ENCODE measurements at regions not wholly inside any gene's neighbourhood (a gene's known extent, or its start where the extent isn't known, plus 50 kb on each side); places are given as distances from the start of the nearest gene placed in this dataset.

- Histone ChIP-seq H3K4me3 (no peak overlapping the region), H3K4me1 (no peaks in the 10 kb centered on the region), H3K9me3 (no peaks in the 10 kb centered on the region), H3K27ac (no peak overlapping the region), H3K27me3 (no peaks in the 10 kb centered on the region), H3K36me3 (no peaks in the 10 kb centered on the region)
- 73% methylated on average over 4 of the region's 4 CpGs for whole genome bisulfite sequencing
- DNase-seq (ENCODE audit: low spot score in 2 of 2): no peak
- TF ChIP-seq EP300 (IDR thresholded peaks at IDR 0.05): no peak
- no peak for TF ChIP-seq POLR2A (IDR thresholded peaks at IDR 0.05)
- no peak for TF ChIP-seq POLR2AphosphoS5 (IDR thresholded peaks at IDR 0.05)
- TF ChIP-seq, protein P1, sequence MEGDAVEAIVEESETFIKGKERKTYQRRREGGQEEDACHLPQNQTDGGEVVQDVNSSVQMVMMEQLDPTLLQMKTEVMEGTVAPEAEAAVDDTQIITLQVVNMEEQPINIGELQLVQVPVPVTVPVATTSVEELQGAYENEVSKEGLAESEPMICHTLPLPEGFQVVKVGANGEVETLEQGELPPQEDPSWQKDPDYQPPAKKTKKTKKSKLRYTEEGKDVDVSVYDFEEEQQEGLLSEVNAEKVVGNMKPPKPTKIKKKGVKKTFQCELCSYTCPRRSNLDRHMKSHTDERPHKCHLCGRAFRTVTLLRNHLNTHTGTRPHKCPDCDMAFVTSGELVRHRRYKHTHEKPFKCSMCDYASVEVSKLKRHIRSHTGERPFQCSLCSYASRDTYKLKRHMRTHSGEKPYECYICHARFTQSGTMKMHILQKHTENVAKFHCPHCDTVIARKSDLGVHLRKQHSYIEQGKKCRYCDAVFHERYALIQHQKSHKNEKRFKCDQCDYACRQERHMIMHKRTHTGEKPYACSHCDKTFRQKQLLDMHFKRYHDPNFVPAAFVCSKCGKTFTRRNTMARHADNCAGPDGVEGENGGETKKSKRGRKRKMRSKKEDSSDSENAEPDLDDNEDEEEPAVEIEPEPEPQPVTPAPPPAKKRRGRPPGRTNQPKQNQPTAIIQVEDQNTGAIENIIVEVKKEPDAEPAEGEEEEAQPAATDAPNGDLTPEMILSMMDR (IDR thresholded peaks at IDR 0.05): no peak
Observed at GRCh38 chr2:17327649-17328048, 190.6 kb downstream of the RAD51AP2 start.

DNA sequence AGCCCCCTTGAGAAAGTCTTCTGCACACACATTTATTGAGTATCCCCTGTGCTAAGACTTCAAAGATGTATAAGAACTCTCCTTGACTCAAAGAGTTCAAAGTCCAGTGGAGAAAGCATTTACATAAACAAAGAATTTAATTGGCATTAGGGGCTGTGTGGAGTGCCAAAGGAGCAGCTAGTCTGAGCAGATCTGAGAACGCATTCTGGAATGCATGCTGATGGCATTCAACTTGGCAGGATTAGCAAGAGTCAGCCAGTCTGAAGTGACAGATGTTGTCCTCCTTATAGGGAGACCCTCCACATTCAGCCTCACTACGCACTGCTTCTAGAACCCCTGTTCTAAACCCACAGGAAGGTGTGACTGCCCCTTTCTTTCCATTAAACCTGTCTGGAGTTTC, 191.5 kb downstream of the RAD51AP2 start:
- TF ChIP-seq POLR2AphosphoS5 (IDR thresholded peaks at IDR 0.05) (no peak), POLR2A (IDR thresholded peaks at IDR 0.05) (no peak), EP300 (IDR thresholded peaks at IDR 0.05) (no peak)
- TF ChIP-seq, protein P1 (IDR thresholded peaks at IDR 0.05): no peak
- no peak overlapping the region for H3K27ac ChIP-seq
- 28% methylated on average over 2 of the region's 2 CpGs for WGBS

GRCh38 chr2:17323697-17324096, 194.5 kb downstream of the RAD51AP2 start:
- H3K27me3 ChIP-seq: no peaks in the 10 kb centered on the region
- no peak overlapping the region for H3K4me3 ChIP-seq
- DNase-seq (ENCODE audit: low spot score in 2 of 2): no peak
- no peaks in the 10 kb centered on the region for H3K4me1 ChIP-seq
- no peak for TF ChIP-seq POLR2AphosphoS5 (IDR thresholded peaks at IDR 0.05)
- TF ChIP-seq POLR2A (IDR thresholded peaks at IDR 0.05): no peak
- no peak for TF ChIP-seq EP300 (IDR thresholded peaks at IDR 0.05)
- TF ChIP-seq, protein P1 (IDR thresholded peaks at IDR 0.05): no peak
- H3K9me3 ChIP-seq: no peaks in the 10 kb centered on the region
- 46% methylated on average over 5 of the region's 5 CpGs for WGBS
- no peak overlapping the region for H3K27ac ChIP-seq
- no peaks in the 10 kb centered on the region for H3K36me3 ChIP-seq

More for the DNA sequence above, 191.5 kb downstream of the RAD51AP2 start:
- H3K9me3 ChIP-seq: no peaks in the 10 kb centered on the region
- DNase-seq (ENCODE audit: low spot score in 2 of 2): no peak
- H3K4me3 ChIP-seq: no peak overlapping the region
- H3K4me1 ChIP-seq: no peaks in the 10 kb centered on the region
- H3K27me3 ChIP-seq: no peaks in the 10 kb centered on the region
- no peaks in the 10 kb centered on the region for H3K36me3 ChIP-seq

DNA sequence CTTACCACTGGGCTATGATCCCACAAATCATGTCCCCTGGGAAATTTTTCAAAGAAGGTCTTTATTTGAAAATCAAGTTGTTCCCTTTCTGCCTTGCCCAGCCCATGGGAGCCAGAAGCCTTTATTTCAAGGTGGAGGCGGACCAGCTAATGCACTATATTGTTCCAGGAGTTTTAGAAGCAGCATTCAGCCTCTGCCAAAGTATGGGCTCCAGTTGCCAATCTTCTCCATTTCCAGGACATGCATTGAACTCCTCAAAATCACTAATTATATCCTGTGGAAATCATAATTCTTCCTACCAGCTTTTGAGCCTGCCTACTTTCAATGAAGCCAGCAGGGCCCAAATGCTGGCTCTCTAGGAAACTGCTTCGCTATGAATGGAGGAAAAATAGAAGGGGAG, 195.8 kb downstream of the RAD51AP2 start:
- no peak for DNase-seq (ENCODE audit: low spot score in 2 of 2)
- TF ChIP-seq EP300 (IDR thresholded peaks at IDR 0.05): no peak
- TF ChIP-seq POLR2A (IDR thresholded peaks at IDR 0.05): no peak
- no peak for TF ChIP-seq POLR2AphosphoS5 (IDR thresholded peaks at IDR 0.05)
- TF ChIP-seq, protein P1 (IDR thresholded peaks at IDR 0.05): no peak
- Histone ChIP-seq H3K27me3 (no peaks in the 10 kb centered on the region), H3K4me3 (no peak overlapping the region), H3K4me1 (no peaks in the 10 kb centered on the region), H3K9me3 (no peaks in the 10 kb centered on the region), H3K27ac (no peak overlapping the region), H3K36me3 (no peaks in the 10 kb centered on the region)
- WGBS: 93% methylated on average over 2 of the region's 2 CpGs

- no peak overlapping the region for H3K4me3 ChIP-seq
- H3K27me3 ChIP-seq: no peaks in the 10 kb centered on the region
- no peak for TF ChIP-seq POLR2AphosphoS5 (IDR thresholded peaks at IDR 0.05)
- no peak for TF ChIP-seq EP300 (IDR thresholded peaks at IDR 0.05)
- TF ChIP-seq, protein P1 (IDR thresholded peaks at IDR 0.05): no peak
- TF ChIP-seq POLR2A (IDR thresholded peaks at IDR 0.05): no peak
- H3K4me1 ChIP-seq: no peaks in the 10 kb centered on the region
- H3K27ac ChIP-seq: no peak overlapping the region
- DNase-seq (ENCODE audit: low spot score in 2 of 2): no peak
- H3K9me3 ChIP-seq: no peaks in the 10 kb centered on the region
- H3K36me3 ChIP-seq: no peaks in the 10 kb centered on the region
Observed at GRCh38 chr2:17319090-17319489, 199.2 kb downstream of the RAD51AP2 start.

All from suprapubic skin (tissue), 4 donors.